Lower leg skin (tissue), 3 donors: ENCODE measurements at regions not wholly inside any gene's neighbourhood (a gene's known extent, or its start where the extent isn't known, plus 50 kb on each side); places are given as distances from the start of the nearest gene placed in this dataset.

Source experiments
- POLR2A ChIP-seq, 2 donors: fragments of 450-650 bp; IDR thresholded peaks; one replicate each; pipeline ENCODE4 v1.6.1; 2016 to 2017; ENCODE audit warnings: antibody characterized with exemption in 2 of 2, mild to moderate bottlenecking in 1 of 2, moderate library complexity in 1 of 2
- TF ChIP-seq, protein P1 (sequence below), 3 donors: fragments of 450-650 bp; IDR thresholded peaks; one replicate each; pipeline ENCODE4 v1.5.1; 2016; ENCODE audit warnings: antibody characterized with exemption in 3 of 3, mild to moderate bottlenecking in 3 of 3, moderate library complexity in 2 of 3

DNA sequence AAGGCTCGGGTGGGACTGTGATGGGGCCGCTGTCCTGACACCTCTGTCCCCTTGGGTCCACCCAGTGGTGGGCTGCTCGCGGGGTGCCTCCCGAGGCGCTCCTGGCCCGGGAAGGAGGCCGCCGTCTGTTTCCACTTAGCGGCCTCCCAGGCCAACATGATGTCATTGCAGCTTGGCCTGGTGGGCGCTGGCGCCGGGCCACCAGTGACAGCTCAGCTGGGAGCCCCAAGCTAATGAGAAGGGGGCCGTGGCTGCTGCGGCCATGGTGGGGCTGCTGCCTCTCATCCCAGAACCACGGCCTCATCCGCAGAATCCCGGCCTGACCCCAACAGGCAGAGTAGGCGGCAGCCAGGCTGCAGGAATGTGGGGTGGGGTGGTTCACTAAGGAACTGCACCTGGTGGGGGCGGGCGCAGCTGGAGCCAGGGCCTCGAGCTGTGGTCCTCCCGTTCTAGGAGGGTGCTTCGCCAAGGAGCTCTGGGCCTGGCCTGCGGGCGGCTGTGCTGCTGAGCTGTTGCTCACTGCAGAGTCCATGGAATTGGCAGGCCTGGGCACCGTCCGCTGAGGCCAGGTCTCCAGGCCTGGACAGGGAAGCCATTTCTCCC lies 123.5 kb upstream of the COL5A1 start:
- no peak for TF ChIP-seq POLR2A (IDR thresholded peaks at IDR 0.05)
- TF ChIP-seq, protein P1, sequence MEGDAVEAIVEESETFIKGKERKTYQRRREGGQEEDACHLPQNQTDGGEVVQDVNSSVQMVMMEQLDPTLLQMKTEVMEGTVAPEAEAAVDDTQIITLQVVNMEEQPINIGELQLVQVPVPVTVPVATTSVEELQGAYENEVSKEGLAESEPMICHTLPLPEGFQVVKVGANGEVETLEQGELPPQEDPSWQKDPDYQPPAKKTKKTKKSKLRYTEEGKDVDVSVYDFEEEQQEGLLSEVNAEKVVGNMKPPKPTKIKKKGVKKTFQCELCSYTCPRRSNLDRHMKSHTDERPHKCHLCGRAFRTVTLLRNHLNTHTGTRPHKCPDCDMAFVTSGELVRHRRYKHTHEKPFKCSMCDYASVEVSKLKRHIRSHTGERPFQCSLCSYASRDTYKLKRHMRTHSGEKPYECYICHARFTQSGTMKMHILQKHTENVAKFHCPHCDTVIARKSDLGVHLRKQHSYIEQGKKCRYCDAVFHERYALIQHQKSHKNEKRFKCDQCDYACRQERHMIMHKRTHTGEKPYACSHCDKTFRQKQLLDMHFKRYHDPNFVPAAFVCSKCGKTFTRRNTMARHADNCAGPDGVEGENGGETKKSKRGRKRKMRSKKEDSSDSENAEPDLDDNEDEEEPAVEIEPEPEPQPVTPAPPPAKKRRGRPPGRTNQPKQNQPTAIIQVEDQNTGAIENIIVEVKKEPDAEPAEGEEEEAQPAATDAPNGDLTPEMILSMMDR (IDR thresholded peaks at IDR 0.05), result no peak
